ENCODE measurements at regions not wholly inside any gene's neighbourhood (a gene's known extent, or its start where the extent isn't known, plus 50 kb on each side); places are given as distances from the start of the nearest gene placed in this dataset.

DNA sequence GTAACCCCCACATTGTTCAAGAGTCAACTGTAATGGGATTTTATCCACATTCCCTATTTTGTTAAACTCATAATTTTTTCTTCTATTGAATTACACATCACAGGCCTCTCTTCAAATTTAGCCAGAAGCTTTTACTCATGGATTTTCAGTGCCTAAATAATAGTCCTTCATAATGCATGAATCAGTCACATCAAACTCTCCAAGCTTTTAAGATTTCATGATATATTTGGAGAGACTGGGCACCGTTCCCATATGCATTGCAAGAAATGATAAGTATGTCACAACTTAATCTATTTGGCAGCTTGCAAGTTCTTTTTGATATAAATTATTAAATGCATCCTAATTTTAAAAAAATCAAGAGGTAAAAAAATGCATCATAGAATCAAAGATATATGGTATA, 465.9 kb downstream of the DMAC1 start:
- Histone ChIP-seq H3K9me3 (no peaks in the 10 kb centered on the region), H3K27me3 (no peaks in the 10 kb centered on the region), H3K36me3 (no peaks in the 10 kb centered on the region), H3K4me1 (peaks cover 6% of the 10 kb centered on the region), H3K4me3 (no peak overlapping the region), H3K27ac (no peak overlapping the region)
- DNase-seq (no peak), ATAC-seq (no peak)
- TF ChIP-seq, protein P1, sequence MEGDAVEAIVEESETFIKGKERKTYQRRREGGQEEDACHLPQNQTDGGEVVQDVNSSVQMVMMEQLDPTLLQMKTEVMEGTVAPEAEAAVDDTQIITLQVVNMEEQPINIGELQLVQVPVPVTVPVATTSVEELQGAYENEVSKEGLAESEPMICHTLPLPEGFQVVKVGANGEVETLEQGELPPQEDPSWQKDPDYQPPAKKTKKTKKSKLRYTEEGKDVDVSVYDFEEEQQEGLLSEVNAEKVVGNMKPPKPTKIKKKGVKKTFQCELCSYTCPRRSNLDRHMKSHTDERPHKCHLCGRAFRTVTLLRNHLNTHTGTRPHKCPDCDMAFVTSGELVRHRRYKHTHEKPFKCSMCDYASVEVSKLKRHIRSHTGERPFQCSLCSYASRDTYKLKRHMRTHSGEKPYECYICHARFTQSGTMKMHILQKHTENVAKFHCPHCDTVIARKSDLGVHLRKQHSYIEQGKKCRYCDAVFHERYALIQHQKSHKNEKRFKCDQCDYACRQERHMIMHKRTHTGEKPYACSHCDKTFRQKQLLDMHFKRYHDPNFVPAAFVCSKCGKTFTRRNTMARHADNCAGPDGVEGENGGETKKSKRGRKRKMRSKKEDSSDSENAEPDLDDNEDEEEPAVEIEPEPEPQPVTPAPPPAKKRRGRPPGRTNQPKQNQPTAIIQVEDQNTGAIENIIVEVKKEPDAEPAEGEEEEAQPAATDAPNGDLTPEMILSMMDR (IDR thresholded peaks at IDR 0.05): no peak
- intact Hi-C loops (cut with DNase I): no loop called here

DNA sequence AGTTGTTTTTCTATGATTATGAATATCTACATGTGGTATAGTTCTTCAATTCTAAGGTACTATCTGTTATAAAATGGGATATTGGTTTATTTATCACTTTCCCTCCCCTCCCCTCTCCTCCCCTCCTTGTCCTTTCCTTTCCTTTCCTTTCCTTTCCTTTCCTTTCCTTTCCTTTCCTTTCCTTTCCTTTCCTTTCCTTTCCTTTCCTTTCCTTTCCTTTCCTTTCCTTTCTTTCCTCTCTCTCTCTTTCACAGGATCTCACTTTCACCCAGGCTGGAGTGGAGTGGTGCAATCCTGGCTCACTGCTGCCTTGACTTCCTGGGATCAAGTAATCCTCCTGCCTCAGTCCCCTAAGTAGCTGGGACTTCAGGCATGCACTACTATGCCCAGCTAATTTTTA, 466.8 kb downstream of the DMAC1 start:
- Histone ChIP-seq H3K4me3 (no peak overlapping the region), H3K27me3 (no peaks in the 10 kb centered on the region), H3K27ac (no peak overlapping the region), H3K9me3 (no peaks in the 10 kb centered on the region), H3K36me3 (no peaks in the 10 kb centered on the region), H3K4me1 (peaks cover 6% of the 10 kb centered on the region)
- ATAC-seq (no peak), DNase-seq (no peak)
- intact Hi-C loops (cut with DNase I): no loop called here
- TF ChIP-seq, protein P1 (IDR thresholded peaks at IDR 0.05): no peak

DNA sequence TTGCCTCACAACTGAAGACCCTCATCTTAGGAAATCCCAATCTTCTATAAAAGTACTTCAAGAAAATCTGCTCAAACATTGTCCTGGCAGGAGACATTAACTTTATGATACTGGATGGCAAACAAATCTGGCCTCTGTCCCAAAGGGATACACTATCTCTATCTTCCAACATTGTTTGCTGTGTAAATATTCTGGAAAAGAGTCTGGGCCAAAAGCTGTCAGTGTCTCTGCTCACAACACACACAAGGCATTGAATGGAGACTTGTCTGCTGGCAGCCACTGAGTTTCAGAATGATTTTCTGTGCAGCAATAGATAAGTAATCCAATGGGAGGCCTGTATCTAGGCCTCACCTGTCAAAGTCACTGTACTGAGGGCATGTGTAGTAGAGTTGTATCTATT, 471.1 kb downstream of the DMAC1 start:
- no peak for ATAC-seq
- no peaks in the 10 kb centered on the region for H3K27me3 ChIP-seq
- no peaks in the 10 kb centered on the region for H3K9me3 ChIP-seq
- no peak overlapping the region for H3K4me3 ChIP-seq
- H3K36me3 ChIP-seq: no peaks in the 10 kb centered on the region
- TF ChIP-seq, protein P1 (IDR thresholded peaks at IDR 0.05): no peak
- H3K4me1 ChIP-seq: no peaks in the 10 kb centered on the region
- DNase-seq: no peak
- intact Hi-C loops (cut with DNase I): no loop called here
- no peak overlapping the region for H3K27ac ChIP-seq

DNA sequence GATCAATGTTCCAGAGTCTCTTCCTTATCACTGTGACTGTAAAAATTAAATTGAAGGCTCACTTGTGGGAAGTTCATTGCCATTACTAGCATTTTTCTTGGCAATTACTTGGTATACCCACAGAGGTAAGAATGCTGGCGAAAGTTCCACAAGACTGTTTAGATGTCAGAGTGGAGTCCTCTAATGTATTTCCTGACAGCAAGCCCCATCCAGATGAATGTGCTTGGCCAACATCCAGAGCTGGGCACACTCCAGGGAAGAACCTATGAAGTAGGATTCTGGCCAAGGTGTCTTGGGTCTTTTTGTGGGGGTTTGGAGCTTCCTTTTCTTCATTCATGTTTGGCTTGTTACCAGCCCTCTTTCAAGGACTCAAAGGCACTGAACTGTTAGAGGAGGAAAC, 473.6 kb downstream of the DMAC1 start:
- no peak for DNase-seq
- intact Hi-C loops (cut with DNase I): no loop called here
- no peaks in the 10 kb centered on the region for H3K4me1 ChIP-seq
- H3K27me3 ChIP-seq: no peaks in the 10 kb centered on the region
- no peaks in the 10 kb centered on the region for H3K36me3 ChIP-seq
- H3K27ac ChIP-seq: no peak overlapping the region
- no peaks in the 10 kb centered on the region for H3K9me3 ChIP-seq
- TF ChIP-seq, protein P1 (IDR thresholded peaks at IDR 0.05): no peak
- no peak for ATAC-seq
- no peak overlapping the region for H3K4me3 ChIP-seq

DNA sequence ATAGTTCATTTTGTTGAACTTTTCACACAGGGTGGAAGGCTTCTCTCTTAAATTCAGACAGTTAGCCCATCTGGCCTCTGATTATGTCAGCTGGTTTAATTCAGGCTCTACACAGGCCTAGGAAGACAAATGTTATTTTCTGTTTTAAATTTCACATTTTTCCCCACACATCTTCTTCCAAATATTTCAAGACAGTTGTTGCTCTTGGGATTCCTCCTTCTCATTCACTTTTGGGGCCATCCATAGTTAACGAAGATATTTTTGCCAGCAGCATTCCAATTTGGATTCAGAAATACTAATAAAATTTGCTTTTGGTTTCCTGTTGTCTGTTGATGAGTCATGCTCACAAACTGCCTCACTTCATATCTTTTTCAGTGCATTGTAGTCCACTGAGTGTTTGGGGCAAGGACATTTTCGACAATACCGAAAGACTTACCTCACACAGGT, 475.4 kb downstream of the DMAC1 start:
- intact Hi-C loops (cut with DNase I): no loop called here
- no peaks in the 10 kb centered on the region for H3K36me3 ChIP-seq
- no peak overlapping the region for H3K27ac ChIP-seq
- ATAC-seq: no peak
- H3K27me3 ChIP-seq: no peaks in the 10 kb centered on the region
- no peak for DNase-seq
- TF ChIP-seq, protein P1 (IDR thresholded peaks at IDR 0.05): no peak
- no peak overlapping the region for H3K4me3 ChIP-seq
- H3K9me3 ChIP-seq: no peaks in the 10 kb centered on the region
- no peaks in the 10 kb centered on the region for H3K4me1 ChIP-seq

DNA sequence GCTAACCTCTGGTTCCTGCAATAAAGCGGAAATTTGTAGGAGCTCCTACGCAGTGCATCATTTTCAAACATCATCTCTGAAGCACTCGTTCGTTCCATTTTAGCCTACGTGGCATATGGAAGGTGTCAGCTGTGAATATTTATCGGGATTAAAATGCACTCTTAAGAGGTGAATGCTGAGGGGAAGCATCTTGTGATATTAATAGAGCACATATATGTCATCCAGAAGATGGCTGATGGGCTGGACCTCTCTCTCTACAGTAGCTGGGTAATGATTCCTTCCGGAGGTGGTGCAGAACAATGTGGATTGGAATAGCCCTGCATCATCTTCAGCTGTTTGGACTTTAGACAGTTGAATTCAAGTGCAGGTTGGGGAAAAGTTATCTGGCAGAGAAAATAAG, 478.7 kb downstream of the DMAC1 start:
- Histone ChIP-seq H3K36me3 (no peaks in the 10 kb centered on the region), H3K9me3 (no peaks in the 10 kb centered on the region), H3K4me3 (no peak overlapping the region), H3K27me3 (no peaks in the 10 kb centered on the region), H3K27ac (no peak overlapping the region), H3K4me1 (peaks cover 12% of the 10 kb centered on the region)
- DNase-seq (no peak), ATAC-seq (no peak)
- TF ChIP-seq, protein P1 (IDR thresholded peaks at IDR 0.05): no peak
- intact Hi-C loops (cut with DNase I): no loop called here
